ENCODE measurements at regions not wholly inside any gene's neighbourhood (a gene's known extent, or its start where the extent isn't known, plus 50 kb on each side); places are given as distances from the start of the nearest gene placed in this dataset.

DNA sequence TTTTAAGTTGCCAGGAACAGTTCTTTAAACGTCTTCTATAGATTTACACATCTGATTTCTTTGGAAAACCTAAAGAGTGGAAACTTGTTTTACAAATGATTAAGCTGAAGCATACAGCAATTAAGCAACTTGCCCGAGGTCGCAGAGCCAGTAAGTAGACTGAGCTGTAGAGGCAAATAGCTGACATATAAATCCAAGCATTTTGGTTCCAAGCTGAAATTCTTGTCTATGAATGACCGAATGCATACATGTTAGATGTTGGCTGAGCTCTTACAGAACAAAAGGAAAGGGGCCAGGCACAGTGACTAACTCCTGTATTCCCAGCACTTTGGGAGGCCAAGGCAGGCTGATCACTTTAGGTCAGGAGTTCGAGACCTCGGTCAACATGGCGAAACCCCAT, 101.8 kb upstream of the SGK1 start:
- TF ChIP-seq, protein P1, sequence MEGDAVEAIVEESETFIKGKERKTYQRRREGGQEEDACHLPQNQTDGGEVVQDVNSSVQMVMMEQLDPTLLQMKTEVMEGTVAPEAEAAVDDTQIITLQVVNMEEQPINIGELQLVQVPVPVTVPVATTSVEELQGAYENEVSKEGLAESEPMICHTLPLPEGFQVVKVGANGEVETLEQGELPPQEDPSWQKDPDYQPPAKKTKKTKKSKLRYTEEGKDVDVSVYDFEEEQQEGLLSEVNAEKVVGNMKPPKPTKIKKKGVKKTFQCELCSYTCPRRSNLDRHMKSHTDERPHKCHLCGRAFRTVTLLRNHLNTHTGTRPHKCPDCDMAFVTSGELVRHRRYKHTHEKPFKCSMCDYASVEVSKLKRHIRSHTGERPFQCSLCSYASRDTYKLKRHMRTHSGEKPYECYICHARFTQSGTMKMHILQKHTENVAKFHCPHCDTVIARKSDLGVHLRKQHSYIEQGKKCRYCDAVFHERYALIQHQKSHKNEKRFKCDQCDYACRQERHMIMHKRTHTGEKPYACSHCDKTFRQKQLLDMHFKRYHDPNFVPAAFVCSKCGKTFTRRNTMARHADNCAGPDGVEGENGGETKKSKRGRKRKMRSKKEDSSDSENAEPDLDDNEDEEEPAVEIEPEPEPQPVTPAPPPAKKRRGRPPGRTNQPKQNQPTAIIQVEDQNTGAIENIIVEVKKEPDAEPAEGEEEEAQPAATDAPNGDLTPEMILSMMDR (IDR thresholded peaks at IDR 0.05): no peak
- TF ChIP-seq POLR2A (IDR thresholded peaks at IDR 0.05) (no peak), EP300 (IDR thresholded peaks at IDR 0.05) (no peak), POLR2AphosphoS5 (IDR thresholded peaks at IDR 0.05) (no peak)
